Panc1 (cell line): ENCODE measurements at regions not wholly inside any gene's neighbourhood (a gene's known extent, or its start where the extent isn't known, plus 50 kb on each side); places are given as distances from the start of the nearest gene placed in this dataset.

Source experiments
- ATAC-seq: fragments of 200-7000 bp; cut with Tn5 transposase; 2 replicates; pipeline ENCODE4 v1.9.1; 2020; ENCODE audit warnings: mild to moderate bottlenecking, moderate library complexity
- BruUV-seq: library from RNA; stranded (reverse); fragments of 400-500 nt; replicated peaks from 2 replicates; lab custom pipeline; 2021; lab: Mats Ljungman, UMichigan
- CTCF ChIA-PET: fragments of 300-600 bp; sonication (Branson Sonifier 250); formaldehyde crosslinking; loops from one replicate; lab custom pipeline; 2022; ENCODE audit warnings: antibody characterized with exemption; lab: Charles Lee
- POLR2A ChIA-PET: fragments of 300-600 bp; sonication (Branson Sonifier 250); formaldehyde crosslinking; loops from one replicate; lab custom pipeline; 2022; ENCODE audit warnings: antibody characterized with exemption; lab: Charles Lee
- DNase-seq: peaks from one replicate; pipeline ENCODE4 v3.0.0-alpha.2; 2010; ENCODE audit warnings: low read depth, low spot score
- H3K27ac ChIP-seq: 2 replicates; pipeline ENCODE4 v1.5.1; 2011; ENCODE audit warnings: mild to moderate bottlenecking, low read length, inconsistent platforms
- H3K27me3 ChIP-seq: fragments of 200-500 bp; sonication (Bioruptor generic); 2 replicates; pipeline ENCODE4 v1.6.0; 2014; ENCODE audit warnings: low read length, inconsistent platforms; ENCODE audit not compliant: control insufficient read depth, insufficient read depth
- H3K36me3 ChIP-seq: fragments of 200-500 bp; sonication (Bioruptor generic); 2 replicates; pipeline ENCODE4 v1.5.1; 2014; ENCODE audit warnings: inconsistent platforms, mild to moderate bottlenecking, low read length, moderate library complexity; ENCODE audit not compliant: control insufficient read depth, insufficient read depth
- H3K4me1 ChIP-seq: 2 replicates; pipeline ENCODE4 v1.5.1; 2011; ENCODE audit warnings: inconsistent platforms, mild to moderate bottlenecking, low read length, moderate library complexity; ENCODE audit not compliant: control insufficient read depth, insufficient read depth
- H3K4me3 ChIP-seq, 2 experiments: 2 replicates each; pipeline ENCODE4 v1.5.1; 2011 to 2012; ENCODE audit warnings: low read depth in 2 of 2, low read length in 2 of 2, mild to moderate bottlenecking in 2 of 2, inconsistent platforms in 1 of 2, moderate library complexity in 1 of 2
- H3K9me3 ChIP-seq: fragments of 200-500 bp; sonication (Bioruptor generic); 2 replicates; pipeline ENCODE4 v1.5.1; 2014; ENCODE audit warnings: low read depth, mild to moderate bottlenecking, inconsistent platforms, low read length, moderate library complexity; ENCODE audit not compliant: control insufficient read depth, insufficient read depth
- POLR2AphosphoS5 ChIP-seq: IDR thresholded peaks from 2 replicates; pipeline ENCODE4 v1.6.1; 2012; ENCODE audit warnings: mild to moderate bottlenecking, low read depth, low read length, moderate library complexity
- REST ChIP-seq, 2 experiments: IDR thresholded peaks; 2 replicates each; pipeline ENCODE4 v1.6.1; 2011 to 2012; ENCODE audit warnings: low read depth in 2 of 2, control low read depth in 1 of 2, low read length in 1 of 2, mild to moderate bottlenecking in 1 of 2, moderate library complexity in 1 of 2; ENCODE audit not compliant: insufficient read depth in 1 of 2
- SIN3A ChIP-seq: IDR thresholded peaks from 2 replicates; pipeline ENCODE4 v1.6.1; 2012; ENCODE audit warnings: low read depth, mild to moderate bottlenecking, low read length, moderate library complexity, borderline replicate concordance; ENCODE audit not compliant: insufficient read depth
- TCF7L2 ChIP-seq: IDR thresholded peaks from 2 replicates; pipeline ENCODE4 v1.6.1; 2011; ENCODE audit warnings: mild to moderate bottlenecking, low read depth, low read length, inconsistent platforms
- in situ Hi-C: cut with HindIII; loops from 2 replicates; pipeline ENCODE4 v1.10.0; 2016; ENCODE audit warnings: low sequenced_read_pairs, low pct_unique_long_range_greater_than_20kb
- intact Hi-C: fragments of 100-400 bp; cut with micrococcal nuclease; formaldehyde crosslinking; loops from one replicate; pipeline ENCODE4 v1.10.0; 2022; ENCODE audit not compliant: unreplicated experiment
- TF ChIP-seq, protein P1 (sequence below): fragments of 450-650 bp; IDR thresholded peaks from 2 replicates; pipeline ENCODE4 v1.5.1; 2017; ENCODE audit warnings: mild to moderate bottlenecking

DNA sequence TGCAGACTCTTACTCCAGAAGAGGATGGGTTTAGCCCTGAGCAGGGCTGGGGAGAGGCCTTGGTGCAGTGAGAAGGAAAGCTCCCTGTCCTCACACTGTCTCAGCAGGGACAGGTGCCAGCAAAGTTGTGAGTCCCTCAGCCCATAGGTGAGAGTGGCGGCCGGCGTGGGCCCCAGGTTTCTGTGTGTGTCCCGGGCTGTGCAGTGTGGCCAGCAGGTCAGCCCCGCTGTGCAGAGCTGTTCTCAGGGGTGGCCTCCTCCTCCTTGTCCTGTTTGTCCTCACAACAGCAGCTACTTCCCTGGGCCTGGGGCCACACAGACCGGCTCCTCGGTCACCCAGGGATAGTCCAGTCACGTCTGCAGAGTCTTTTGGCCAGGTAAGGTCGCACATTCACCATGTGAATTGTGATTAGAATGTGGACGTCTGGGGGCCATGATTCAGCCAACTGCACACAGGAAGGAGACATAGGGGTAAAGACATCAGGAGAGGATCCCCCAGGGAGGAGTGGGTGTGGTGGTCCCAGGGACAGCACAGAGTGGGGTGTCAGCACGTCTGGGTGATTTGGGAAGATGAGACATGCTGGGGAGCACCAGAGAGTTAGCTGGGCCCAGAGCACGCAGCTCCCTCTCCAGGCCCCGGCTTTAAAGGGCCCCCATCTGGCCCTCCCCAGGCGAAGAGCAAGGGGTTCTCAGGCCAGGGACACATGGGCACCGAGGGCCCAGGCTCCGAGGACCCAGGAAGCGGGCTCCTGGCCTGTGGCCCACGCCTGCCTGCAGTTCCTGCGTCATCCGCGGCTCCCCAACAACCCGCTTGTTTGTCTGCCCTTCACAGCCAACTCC, 81.6 kb downstream of the MYEOV start:
- POLR2A ChIA-PET, result interaction anchor here (0.5 to 1.3 kb wide), 2 partner anchors 81 to 200 kb away, joined by 4 to 7 read pairs; partner anchors contain the start of gene MYEOV

More for the DNA sequence above, 81.6 kb downstream of the MYEOV start:
- no TSS peak for BruUV-seq
- no peaks in the 10 kb centered on the region for H3K9me3 ChIP-seq
- H3K36me3 ChIP-seq, result no peaks in the 10 kb centered on the region
- H3K4me3 ChIP-seq, result no peak overlapping the region
- in situ Hi-C loops (no loop called here), intact Hi-C loops (loop anchor here (5.0 to 10.0 kb wide), 2 partner anchors 261 to 267 kb away; partner anchors contain the start of gene CCND1)
- no peak for TF ChIP-seq POLR2AphosphoS5
- no peak for TF ChIP-seq REST (IDR thresholded peaks at IDR 0.05; ENCODE audit: insufficient read depth in 1 of 2, low read depth in 2 of 2, low read length in 1 of 2)
- no peak for TF ChIP-seq TCF7L2
- TF ChIP-seq, protein P1, sequence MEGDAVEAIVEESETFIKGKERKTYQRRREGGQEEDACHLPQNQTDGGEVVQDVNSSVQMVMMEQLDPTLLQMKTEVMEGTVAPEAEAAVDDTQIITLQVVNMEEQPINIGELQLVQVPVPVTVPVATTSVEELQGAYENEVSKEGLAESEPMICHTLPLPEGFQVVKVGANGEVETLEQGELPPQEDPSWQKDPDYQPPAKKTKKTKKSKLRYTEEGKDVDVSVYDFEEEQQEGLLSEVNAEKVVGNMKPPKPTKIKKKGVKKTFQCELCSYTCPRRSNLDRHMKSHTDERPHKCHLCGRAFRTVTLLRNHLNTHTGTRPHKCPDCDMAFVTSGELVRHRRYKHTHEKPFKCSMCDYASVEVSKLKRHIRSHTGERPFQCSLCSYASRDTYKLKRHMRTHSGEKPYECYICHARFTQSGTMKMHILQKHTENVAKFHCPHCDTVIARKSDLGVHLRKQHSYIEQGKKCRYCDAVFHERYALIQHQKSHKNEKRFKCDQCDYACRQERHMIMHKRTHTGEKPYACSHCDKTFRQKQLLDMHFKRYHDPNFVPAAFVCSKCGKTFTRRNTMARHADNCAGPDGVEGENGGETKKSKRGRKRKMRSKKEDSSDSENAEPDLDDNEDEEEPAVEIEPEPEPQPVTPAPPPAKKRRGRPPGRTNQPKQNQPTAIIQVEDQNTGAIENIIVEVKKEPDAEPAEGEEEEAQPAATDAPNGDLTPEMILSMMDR, result no peak
- TF ChIP-seq SIN3A, result no peak
- ATAC-seq, result no peak
- no peaks in the 10 kb centered on the region for H3K27me3 ChIP-seq
- DNase-seq, result no peak
- H3K4me1 ChIP-seq, result peaks cover 45% of the 10 kb centered on the region
- CTCF ChIA-PET, result interaction anchor here (0.6 kb wide), 1 partner anchor 38 kb away, joined by 3 read pairs; no protein-coding TSS in a partner anchor
- H3K27ac ChIP-seq, result peak overlapping the region; percentile 65
